ENCODE measurements at regions not wholly inside any gene's neighbourhood (a gene's known extent, or its start where the extent isn't known, plus 50 kb on each side); places are given as distances from the start of the nearest gene placed in this dataset.

- TF ChIP-seq, protein P1, sequence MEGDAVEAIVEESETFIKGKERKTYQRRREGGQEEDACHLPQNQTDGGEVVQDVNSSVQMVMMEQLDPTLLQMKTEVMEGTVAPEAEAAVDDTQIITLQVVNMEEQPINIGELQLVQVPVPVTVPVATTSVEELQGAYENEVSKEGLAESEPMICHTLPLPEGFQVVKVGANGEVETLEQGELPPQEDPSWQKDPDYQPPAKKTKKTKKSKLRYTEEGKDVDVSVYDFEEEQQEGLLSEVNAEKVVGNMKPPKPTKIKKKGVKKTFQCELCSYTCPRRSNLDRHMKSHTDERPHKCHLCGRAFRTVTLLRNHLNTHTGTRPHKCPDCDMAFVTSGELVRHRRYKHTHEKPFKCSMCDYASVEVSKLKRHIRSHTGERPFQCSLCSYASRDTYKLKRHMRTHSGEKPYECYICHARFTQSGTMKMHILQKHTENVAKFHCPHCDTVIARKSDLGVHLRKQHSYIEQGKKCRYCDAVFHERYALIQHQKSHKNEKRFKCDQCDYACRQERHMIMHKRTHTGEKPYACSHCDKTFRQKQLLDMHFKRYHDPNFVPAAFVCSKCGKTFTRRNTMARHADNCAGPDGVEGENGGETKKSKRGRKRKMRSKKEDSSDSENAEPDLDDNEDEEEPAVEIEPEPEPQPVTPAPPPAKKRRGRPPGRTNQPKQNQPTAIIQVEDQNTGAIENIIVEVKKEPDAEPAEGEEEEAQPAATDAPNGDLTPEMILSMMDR (IDR thresholded peaks at IDR 0.05), result no peak
- no peak for TF ChIP-seq POLR2A (IDR thresholded peaks at IDR 0.05)
These were observed 154.0 kb downstream of the DAD1 start for GRCh38 chr14:22434901-22435550.
